Esophagus muscularis mucosa (tissue), 4 donors: ENCODE measurements at regions not wholly inside any gene's neighbourhood (a gene's known extent, or its start where the extent isn't known, plus 50 kb on each side); places are given as distances from the start of the nearest gene placed in this dataset.

Experiments
- EP300 ChIP-seq: sonication (generic); formaldehyde crosslinking; IDR thresholded peaks from one replicate; pipeline ENCODE4 v1.6.1; 2017; ENCODE audit warnings: antibody characterized with exemption
- POLR2A ChIP-seq: fragments of 450-650 bp; IDR thresholded peaks from one replicate; pipeline ENCODE4 v1.6.1; 2017; ENCODE audit warnings: antibody characterized with exemption, moderate library complexity, mild to moderate bottlenecking, low read depth
- POLR2AphosphoS5 ChIP-seq, 2 donors: sonication (generic); formaldehyde crosslinking; IDR thresholded peaks; one replicate each; pipeline ENCODE4 v1.6.1; 2017; ENCODE audit warnings: antibody characterized with exemption in 2 of 2
- TF ChIP-seq, protein P1 (sequence below), 3 experiments: fragments of 200-600 bp in 2 of 3; fragments of 450-650 bp in 1 of 3; sonication (generic) in 2 of 3; IDR thresholded peaks; one replicate each; pipeline ENCODE4 v1.5.1; 2017 to 2019; ENCODE audit warnings: antibody characterized with exemption in 3 of 3, mild to moderate bottlenecking in 2 of 3, moderate library complexity in 1 of 3

DNA sequence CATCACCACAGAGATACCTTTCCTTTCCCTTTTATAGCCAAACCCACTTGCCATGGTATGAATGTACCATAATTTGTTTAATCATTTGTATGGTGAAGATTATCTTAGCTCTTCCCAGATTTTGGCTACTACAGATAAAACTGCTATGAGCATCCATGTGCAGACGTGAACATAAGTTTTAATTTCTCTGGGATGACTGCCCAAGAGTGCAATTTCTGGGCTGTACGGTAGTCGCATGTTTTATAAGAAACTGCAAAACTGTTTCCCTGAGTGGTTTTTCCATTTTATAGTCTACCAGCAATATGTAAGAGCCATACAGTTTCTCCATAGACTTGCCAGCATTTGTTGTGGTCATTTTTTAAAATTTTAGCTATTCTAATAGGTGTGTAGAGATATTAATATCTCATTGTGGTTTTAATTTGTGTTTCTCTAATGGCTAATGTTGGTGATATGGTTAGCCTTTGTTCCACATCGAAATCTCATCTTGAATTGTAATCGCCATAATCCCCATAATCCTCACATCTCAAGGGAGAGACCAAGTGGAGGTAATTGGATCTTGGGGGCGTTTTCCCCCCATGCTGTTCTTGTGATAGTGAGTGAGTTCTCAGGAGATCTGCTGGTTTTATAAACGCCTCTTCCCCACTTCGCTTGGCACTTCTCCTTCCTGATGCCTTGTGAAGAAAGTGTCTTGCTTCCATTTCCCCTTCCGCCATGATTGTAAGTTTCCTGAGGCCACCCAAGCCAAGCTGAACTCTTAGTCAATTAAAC is 628.5 kb upstream of the KLHL29 start:
- TF ChIP-seq, protein P1, sequence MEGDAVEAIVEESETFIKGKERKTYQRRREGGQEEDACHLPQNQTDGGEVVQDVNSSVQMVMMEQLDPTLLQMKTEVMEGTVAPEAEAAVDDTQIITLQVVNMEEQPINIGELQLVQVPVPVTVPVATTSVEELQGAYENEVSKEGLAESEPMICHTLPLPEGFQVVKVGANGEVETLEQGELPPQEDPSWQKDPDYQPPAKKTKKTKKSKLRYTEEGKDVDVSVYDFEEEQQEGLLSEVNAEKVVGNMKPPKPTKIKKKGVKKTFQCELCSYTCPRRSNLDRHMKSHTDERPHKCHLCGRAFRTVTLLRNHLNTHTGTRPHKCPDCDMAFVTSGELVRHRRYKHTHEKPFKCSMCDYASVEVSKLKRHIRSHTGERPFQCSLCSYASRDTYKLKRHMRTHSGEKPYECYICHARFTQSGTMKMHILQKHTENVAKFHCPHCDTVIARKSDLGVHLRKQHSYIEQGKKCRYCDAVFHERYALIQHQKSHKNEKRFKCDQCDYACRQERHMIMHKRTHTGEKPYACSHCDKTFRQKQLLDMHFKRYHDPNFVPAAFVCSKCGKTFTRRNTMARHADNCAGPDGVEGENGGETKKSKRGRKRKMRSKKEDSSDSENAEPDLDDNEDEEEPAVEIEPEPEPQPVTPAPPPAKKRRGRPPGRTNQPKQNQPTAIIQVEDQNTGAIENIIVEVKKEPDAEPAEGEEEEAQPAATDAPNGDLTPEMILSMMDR (IDR thresholded peaks at IDR 0.05): no peak
- TF ChIP-seq POLR2AphosphoS5 (IDR thresholded peaks at IDR 0.05): no peak
- TF ChIP-seq POLR2A: no peak
- no peak for TF ChIP-seq EP300
